ENCODE measurements at regions not wholly inside any gene's neighbourhood (a gene's known extent, or its start where the extent isn't known, plus 50 kb on each side); places are given as distances from the start of the nearest gene placed in this dataset.
A peak's percentile ranks its signal among the peaks of the same experiment; 100 is the strongest.
"Not testable (repeated sequence)": the region's sequence is repeated elsewhere in the genome, so short reads cannot be mapped to it uniquely, and the experiment has no call there.

- DNase-seq (ENCODE audit: low read depth): peak; percentile 82
- no peak overlapping the region for H3K4me3 ChIP-seq (ENCODE audit: low read depth, low read length)
- in situ Hi-C loops (cut with HindIII; ENCODE audit: low sequenced_read_pairs): no loop called here
- no peak for TF ChIP-seq CTCF (IDR thresholded peaks at IDR 0.05; ENCODE audit: low read depth, low read length, missing control alignments)
Measured at GRCh38 chr5:53403291-53403690, 77.1 kb upstream of the FST start.

DNA sequence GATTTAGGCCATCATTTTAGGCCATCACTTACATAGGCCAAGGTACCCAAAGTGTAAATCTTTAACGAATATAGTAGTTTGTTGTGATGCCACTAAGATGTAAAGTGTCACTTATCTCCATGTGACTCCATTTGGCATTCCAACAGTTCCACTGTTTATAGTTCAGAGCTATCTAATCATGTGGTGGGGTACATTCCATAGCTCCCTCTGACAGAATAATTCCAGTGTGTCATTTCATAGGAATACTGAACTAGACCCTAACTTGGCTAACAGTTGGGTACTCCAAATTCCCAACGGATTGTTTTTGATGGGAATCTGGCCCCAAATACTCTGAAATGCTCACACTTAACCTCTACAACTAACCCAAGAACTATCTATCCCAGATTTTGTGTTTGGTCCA, 76.7 kb upstream of the FST start:
- in situ Hi-C loops (cut with HindIII; ENCODE audit: low sequenced_read_pairs): no loop called here
- no peak overlapping the region for H3K4me3 ChIP-seq (ENCODE audit: low read depth, low read length)
- no peak for TF ChIP-seq CTCF (IDR thresholded peaks at IDR 0.05; ENCODE audit: low read depth, low read length, missing control alignments)
- no peak for DNase-seq (ENCODE audit: low read depth)

- in situ Hi-C loops (cut with HindIII; ENCODE audit: low sequenced_read_pairs): no loop called here
Measured at GRCh38 chr5:53405396-53405795, 75.0 kb upstream of the FST start.

GRCh38 chr5:53406630-53407316, 73.7 kb upstream of the FST start:
- DNase-seq (ENCODE audit: low read depth): peak; percentile 82
- in situ Hi-C loops (cut with HindIII; ENCODE audit: low sequenced_read_pairs): no loop called here
- no peak overlapping the region for H3K4me3 ChIP-seq (ENCODE audit: low read depth, low read length)
- TF ChIP-seq CTCF (IDR thresholded peaks at IDR 0.05; ENCODE audit: low read depth, low read length, missing control alignments): no peak

More at GRCh38 chr5:53405396-53405795, 75.0 kb upstream of the FST start:
- H3K4me3 ChIP-seq (ENCODE audit: low read depth, low read length): no peak overlapping the region
- TF ChIP-seq CTCF (IDR thresholded peaks at IDR 0.05; ENCODE audit: low read depth, low read length, missing control alignments): no peak
- no peak for DNase-seq (ENCODE audit: low read depth)

DNA sequence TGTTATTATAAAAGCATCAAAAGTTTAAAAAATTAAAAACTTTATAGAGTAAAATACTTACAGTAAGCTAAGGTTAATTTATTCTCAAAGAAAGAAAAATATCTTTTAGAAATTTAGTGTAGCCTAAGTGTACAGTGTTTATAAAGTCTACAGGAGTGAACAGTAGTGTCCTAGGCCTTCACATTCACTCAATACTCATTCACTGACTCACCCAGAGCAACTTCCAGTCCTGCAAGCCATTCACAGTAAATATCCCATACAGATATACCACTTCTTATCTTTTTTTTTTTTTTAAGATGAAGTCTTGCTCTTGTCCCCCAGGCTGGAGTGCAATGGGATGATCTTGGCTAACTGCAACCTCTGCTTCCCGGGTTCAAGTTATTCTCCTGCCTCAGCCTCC, 73.1 kb upstream of the FST start:
- DNase-seq (ENCODE audit: low read depth): no peak
- H3K4me3 ChIP-seq (ENCODE audit: low read depth, low read length): no peak overlapping the region
- in situ Hi-C loops (cut with HindIII; ENCODE audit: low sequenced_read_pairs): no loop called here
- TF ChIP-seq CTCF (IDR thresholded peaks at IDR 0.05; ENCODE audit: low read depth, low read length, missing control alignments): no peak

DNA sequence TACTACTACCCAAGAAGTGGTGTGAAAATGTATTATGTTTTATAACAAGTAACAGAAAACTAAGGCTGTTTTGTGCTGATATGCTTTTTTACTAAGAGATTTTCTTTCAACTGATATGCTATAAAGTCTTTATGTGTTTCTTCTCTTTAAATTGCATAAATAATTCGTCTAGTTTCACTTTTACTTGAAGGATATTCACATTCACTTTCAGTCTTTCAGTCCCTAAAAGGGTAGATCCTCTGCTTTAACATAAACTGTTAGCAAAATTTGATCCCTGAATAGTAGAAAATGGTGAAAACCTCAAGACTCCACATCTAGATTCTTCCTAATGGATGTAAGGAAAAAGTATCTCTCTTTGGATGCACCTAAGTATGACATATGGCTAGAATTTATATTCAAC, 69.0 kb upstream of the FST start:
- no peak for DNase-seq (ENCODE audit: low read depth)
- no peak for TF ChIP-seq CTCF (IDR thresholded peaks at IDR 0.05; ENCODE audit: low read depth, low read length, missing control alignments)
- in situ Hi-C loops (cut with HindIII; ENCODE audit: low sequenced_read_pairs): no loop called here
- H3K4me3 ChIP-seq (ENCODE audit: low read depth, low read length): no peak overlapping the region

DNA sequence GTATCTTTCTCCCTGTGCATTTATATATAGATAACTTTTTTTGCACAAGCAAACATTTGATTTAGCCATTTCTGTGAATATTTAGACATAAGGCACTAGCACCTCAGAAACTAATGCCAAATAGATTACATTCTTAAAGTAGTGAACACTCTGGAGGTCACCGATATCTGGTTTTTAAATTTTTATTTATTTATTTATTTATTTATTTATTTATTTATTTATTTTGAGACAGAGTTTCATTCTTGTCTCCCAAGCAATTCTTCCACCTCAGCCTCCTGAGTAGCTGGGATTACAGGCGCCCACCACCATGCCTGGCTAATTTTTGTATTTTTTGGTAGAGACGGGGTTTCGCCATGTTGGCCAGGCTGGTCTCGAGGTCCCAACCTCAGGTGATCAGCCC, 67.9 kb upstream of the FST start:
- DNase-seq (ENCODE audit: low read depth); in situ Hi-C loops (cut with HindIII; ENCODE audit: low sequenced_read_pairs); H3K4me3 ChIP-seq (ENCODE audit: low read depth, low read length): not testable (repeated sequence)

Data from astrocyte of the cerebellum (primary cell).